Prostate gland (tissue), 2 donors: ENCODE measurements at regions not wholly inside any gene's neighbourhood (a gene's known extent, or its start where the extent isn't known, plus 50 kb on each side); places are given as distances from the start of the nearest gene placed in this dataset.

Source experiments
- CTCF ChIP-seq, 4 experiments: fragments of 200-600 bp in 2 of 4; fragments of 450-650 bp in 2 of 4; sonication (generic) in 2 of 4; IDR thresholded peaks; 1 replicate in 3 of 4; 2 replicates in 1 of 4; pipeline ENCODE4 v1.5.1; 2016 to 2019; ENCODE audit warnings: antibody characterized with exemption in 4 of 4, mild to moderate bottlenecking in 2 of 4, moderate library complexity in 2 of 4
- POLR2A ChIP-seq: fragments of 450-650 bp; IDR thresholded peaks from one replicate; pipeline ENCODE4 v1.6.1; 2016; ENCODE audit warnings: antibody characterized with exemption, mild to moderate bottlenecking
- POLR2AphosphoS5 ChIP-seq: sonication (generic); formaldehyde crosslinking; IDR thresholded peaks from one replicate; pipeline ENCODE4 v1.6.1; 2017; ENCODE audit warnings: antibody characterized with exemption

GRCh38 chr12:17060260-17060659 is 454.3 kb upstream of the LMO3 start:
- TF ChIP-seq CTCF (IDR thresholded peaks at IDR 0.05) (no peak), POLR2A (no peak), POLR2AphosphoS5 (no peak)
